GM21619 (cell line): ENCODE measurements at regions not wholly inside any gene's neighbourhood (a gene's known extent, or its start where the extent isn't known, plus 50 kb on each side); places are given as distances from the start of the nearest gene placed in this dataset.

ENCODE experiments used
- ATAC-seq: cut with Tn5 transposase; IDR thresholded peaks from one replicate; pipeline ENCODE4 v1.9.1; 2021; ENCODE audit not compliant: unreplicated experiment

DNA sequence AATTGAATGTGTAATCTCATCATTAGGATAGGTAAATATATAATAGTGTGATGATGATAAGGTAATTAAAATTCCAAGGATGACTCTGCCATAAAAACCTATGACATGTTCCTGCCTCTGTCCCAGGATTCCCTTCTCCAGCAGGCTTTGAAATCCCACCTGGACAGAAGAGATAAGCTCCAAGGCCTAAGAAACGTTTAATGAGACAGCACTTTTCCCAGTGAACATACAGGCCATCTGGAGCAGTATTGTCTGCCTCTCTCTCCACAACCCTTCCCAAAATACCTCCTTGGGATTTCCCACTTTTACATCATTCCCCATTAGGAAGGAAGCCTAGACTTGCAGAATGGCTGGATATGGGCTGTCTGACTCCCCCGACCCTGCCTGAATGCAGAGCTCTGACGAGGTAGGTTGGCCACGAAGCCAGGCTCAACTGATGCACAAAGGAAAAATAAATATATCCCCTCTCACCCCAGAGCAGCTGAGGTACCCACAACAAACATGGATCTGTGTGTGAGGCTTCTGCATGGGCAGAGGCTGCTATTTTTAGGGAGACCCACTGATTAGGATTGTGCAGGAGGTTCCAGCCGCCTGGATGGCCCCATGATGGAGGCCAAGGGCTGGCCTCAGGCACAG is 71.0 kb downstream of the TMPRSS5 start:
- no peak for ATAC-seq

GRCh38 chr11:113632981-113633380 is 73.1 kb downstream of the TMPRSS5 start:
- ATAC-seq, result no peak

DNA sequence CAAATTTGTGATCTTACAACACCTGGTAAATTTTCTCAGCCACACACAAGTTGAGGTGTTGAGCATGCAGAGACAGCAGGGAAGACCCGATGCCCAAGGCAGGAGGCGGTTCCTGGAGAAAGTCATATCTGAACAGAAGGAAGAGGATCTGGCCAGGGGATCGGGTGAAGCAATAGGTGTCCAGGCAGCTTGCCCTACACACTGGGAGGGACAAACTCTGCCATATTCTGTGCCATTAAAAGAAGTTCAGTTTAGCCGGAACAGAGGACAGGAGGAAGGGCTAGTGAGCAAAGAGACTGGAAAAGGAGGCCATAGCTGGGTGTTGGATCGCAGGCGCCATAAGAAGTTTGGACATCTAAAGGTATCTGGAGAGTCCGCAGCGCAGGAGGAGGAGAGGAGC is 76.5 kb downstream of the TMPRSS5 start:
- ATAC-seq, result no peak

GRCh38 chr11:113628912-113629311 is 77.2 kb downstream of the TMPRSS5 start:
- ATAC-seq, result no peak

DNA sequence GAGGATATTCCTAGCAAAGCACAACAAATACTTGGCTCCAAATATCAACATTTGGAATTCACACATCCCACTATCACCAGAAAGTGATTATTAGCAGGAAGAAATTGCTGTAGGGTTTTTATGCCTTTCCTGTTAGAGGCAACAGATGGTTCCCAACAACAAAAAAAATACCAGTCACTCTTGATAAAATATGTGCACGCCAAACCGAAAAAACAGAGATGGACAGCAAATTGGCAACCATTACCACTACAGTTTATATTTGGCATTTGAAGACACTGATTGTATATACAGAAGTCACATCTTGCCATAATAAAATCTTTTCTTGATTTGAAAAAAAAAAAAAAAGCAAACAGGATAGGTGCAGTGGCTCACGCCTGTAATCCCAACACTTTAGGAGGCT is 78.2 kb downstream of the TMPRSS5 start:
- no peak for ATAC-seq

DNA sequence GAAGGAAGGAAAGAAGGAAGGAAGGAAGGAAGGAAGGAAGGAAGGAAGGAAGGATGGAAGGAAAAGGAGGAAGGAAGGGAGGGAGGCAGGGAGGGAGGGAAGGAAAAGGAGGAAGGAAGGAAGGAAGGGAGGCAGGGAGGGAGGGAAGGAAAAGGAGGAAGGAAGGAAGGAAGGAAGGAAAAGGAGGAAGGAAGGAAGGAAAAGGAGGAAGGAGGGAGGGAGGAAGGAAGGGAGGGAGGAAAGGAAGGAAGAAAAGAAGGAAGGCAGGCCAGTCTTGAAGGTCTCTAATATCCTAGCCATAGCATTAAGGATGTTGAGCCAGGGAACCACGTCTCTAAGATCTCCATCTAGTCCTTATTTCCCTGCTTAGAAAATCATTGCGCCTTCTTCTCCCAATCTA is 78.8 kb downstream of the TMPRSS5 start:
- no peak for ATAC-seq

DNA sequence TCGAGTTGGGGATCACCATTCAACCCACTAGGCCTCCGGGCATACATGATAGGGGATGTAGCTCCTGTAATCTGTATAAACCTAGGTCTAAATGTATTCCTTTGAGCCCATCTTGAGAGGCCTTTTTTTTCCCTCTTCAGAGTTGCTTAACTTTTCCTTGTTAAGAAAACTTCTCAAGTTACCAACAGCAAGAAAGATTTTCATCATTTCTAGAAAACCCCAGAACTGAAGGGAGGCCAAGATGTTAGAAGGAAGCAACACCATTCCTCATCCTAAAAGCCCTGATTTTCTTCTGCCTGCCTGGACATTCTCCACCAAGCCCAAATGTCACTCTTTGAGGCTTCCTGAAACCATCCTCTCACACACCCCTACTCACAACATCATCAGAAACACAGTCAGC is 79.4 kb downstream of the TMPRSS5 start:
- no peak for ATAC-seq

DNA sequence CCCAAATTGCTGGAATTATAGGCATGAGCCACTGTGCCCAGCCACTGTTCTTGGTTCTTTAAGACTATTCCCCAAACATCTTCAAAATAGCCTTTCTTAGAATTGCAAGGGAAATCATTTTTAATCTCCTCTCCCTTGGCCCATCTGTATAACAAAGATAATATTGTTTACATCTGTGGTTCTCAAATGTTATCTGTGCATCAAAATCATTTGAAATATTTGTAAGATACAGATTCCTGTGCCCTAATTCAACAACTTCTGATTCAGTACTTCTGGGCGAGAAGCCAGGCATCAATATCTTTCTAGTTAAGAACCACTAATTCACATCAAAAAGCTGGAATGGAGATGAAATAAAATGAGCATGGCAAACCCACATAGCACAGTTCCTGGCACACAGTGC is 83.0 kb downstream of the TMPRSS5 start:
- no peak for ATAC-seq

GRCh38 chr11:113618360-113618759 is 87.7 kb downstream of the TMPRSS5 start:
- no peak for ATAC-seq

GRCh38 chr11:113615773-113616172 is 90.3 kb downstream of the TMPRSS5 start:
- no peak for ATAC-seq

DNA sequence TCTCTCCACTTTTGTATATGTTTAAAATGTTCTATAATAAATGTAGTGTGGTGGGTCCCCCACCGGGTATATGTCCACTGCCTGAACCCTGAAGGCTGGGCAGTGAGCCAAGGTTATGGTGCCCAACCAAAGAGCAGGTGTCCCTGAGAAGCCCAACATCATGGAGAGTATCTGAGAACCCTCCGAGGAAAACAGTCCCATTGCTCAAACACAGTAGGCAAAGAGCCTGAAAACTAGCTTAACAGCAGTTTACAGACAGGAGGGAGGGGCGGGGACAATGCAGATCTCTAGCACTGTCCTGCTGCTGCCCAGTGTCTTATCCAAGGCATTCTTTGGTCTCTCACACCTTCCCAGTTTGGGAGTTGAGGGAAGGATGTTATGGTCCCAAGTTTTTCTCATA is 91.0 kb downstream of the TMPRSS5 start:
- ATAC-seq, result no peak

DNA sequence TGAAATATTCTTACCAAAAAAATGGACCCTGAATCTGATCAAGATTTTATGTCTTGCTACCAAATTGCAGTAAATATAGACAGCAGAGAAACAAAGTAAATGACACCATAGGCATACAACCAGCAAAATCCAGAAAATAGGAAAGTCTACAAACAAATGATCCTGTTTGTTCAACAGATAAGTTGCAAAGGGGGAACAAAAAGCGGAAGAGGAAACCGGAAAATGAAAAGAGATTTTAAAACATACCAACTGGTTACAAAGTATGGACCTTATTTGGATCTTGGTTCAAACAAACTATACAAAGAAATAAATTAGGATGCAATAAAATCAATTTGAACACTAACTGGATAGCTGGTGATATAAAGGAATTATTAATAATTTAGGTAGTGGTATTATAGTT is 92.0 kb downstream of the TMPRSS5 start:
- no peak for ATAC-seq

DNA sequence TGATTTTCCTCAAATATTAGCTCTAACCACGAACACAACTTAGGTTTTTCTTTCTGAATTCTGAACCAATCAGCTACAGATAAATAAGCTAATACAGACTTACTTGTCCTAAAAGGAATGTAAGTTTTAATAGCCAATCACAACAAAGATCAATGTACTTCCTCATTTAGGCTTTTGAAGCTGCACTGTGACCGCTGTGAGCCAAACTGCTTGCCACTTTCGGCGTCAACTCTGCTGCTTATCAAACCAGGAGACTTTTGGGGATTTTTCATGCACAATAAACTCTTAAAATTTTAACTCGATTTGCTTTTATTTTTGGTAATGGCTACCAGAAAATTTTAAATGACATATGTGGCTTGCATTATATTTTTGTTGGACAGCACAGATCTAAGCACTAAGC is 92.5 kb downstream of the TMPRSS5 start:
- no peak for ATAC-seq

GRCh38 chr11:113604186-113604585 is 101.9 kb downstream of the TMPRSS5 start:
- no peak for ATAC-seq

DNA sequence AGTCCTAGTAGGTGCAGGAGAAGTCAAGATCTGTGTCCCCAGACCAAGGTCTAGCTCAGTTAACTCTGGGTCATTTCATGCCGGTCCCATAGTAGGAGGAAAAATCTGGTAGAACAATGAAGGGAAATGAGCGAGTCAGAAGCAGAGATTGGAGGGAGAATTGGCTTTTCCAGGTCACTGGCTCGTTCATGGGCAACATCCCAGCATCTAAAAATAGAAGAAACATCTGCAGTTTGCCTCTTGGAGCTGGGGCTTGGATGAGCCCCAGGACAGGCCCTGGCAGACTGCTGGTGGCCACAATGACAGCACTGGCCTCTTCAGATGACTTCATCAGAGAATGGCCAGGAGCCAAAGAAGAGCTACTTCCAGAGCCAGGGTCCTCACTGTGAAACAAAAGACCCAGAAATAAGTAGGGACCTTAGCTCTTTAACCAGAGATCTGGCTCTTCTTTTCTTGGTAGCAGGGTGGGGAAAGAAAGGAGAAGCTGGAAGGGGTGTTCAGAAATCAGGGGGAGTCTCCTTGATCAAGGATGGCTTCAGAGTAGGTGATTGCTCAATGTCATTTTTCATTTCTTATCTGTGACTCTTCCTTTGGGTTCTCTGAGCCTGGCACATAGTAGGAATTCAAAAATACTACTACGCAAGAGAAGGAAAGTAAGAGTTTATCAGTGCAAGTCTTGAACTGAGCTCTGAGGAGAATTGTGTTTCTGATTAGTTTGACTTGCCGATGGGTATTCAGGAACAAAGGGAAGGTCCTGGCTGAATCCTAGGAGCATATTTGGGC is 102.6 kb downstream of the TMPRSS5 start:
- no peak for ATAC-seq

DNA sequence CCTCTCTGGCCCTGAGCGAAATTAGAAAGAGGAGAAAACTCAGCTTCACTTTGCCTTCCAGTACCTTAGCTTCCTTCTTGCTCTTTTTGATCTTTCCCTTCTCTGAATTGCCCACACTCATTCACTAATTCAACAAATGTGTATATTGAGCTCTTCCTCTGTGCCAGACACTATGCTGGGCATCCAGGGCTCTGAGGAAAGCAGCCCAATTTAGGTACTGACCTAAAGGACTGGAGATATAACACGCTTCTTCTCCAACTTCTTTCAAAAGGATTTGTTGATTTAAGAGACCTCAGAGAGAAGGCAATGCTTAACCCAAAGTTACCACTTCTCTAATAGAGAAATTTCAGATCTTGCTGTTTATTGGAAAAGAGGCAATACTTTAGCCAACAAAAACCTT is 103.6 kb downstream of the TMPRSS5 start:
- ATAC-seq, result no peak

GRCh38 chr11:113596658-113597057 is 109.5 kb downstream of the TMPRSS5 start:
- ATAC-seq, result no peak

DNA sequence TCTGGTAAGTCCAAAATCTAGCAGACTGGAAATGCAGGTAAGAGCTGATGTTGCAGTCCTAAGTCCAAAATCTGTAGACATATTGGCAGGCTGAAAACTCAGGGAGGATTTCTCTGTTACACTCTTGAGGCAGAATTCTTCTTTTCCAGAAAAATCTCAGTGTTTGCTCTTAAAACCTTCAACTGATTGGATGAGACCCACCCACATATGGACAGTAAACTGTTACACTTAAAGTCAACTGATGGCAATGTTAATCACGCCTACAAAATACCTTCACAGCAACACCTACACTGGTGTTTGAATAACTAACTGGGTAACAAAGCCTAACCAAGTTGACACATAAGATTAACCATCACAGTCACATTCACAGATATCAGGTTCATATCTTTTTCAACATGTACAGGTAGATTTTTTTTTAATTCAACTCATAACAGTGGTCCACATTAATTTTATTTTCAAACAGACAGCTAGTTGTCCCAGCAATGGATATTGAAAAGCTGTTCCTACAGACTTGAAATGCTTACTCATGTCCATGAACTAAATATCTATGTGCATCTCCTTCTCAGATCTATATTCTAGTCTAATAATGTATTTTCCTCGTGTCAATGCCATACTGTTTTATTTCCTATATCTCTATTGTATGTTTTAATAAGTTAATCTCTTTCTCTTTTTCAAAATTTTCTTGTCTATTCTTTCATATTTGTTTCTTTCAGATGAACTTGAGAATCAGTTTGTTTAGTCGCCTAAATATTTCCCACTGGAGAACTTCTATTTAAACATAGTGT is 110.1 kb downstream of the TMPRSS5 start:
- no peak for ATAC-seq

GRCh38 chr11:113593698-113594308 is 112.3 kb downstream of the TMPRSS5 start:
- ATAC-seq, result peak; percentile 97

DNA sequence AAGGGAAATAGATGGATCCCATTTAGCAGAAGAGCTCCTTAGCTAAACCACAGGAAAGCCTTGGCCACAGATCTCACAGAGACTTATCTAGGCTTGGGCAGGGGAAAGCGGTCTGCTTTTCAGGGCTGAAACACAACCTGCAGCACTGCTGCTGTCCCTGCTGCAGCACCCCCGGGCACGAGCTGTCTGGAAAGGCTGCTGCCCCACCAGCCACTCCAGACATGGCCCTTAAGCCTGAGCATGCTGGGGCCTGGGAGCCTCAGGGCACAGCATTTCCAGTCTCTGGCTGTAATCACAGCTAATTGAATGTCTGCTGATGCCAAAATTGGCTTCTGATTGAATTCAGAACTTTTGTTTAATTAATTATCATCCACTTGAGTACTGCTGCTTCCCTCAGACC is 115.0 kb downstream of the TMPRSS5 start:
- no peak for ATAC-seq

DNA sequence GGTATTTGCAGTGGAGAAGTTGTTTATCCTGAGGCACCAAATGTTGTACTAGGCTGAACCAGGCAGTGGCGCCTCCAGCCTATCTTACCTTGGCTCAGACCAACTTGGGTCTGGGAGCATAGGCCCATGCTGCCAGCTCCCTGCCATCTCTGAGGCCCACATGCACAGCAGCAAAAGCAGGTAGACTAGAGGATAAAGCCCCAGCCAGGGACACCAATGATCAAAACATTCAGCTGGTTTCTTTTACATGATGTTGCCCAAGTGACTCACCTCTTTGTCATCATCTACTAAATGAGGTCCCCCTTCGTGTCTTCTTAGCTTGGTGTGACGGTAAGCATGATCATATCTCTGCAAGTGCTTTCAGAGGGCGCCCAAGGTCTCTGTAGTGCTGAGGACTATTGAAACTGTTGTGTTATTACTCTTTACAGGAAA is 112.1 kb upstream of the DRD2 start:
- ATAC-seq, result peak; percentile 96

DNA sequence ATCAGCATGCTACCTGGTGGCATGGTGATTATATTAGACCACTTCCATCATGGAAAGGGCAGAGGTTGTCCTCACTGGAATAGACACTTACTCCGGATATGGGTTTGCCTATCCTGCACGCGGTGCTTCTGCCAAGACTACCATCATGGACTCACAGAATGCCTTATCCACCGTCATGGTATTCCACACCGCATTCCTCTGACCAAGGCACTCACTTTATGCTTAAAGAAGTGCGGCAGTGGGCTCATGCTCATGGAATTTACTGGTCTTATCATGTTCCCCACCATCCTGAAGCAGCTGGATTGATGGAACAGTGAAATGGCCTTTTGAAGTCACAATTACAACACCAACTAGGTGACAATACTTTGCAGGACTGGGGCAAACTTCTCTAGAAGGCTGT is 109.2 kb upstream of the DRD2 start:
- no peak for ATAC-seq
